Gastroesophageal sphincter (tissue), 4 donors: ENCODE measurements at regions not wholly inside any gene's neighbourhood (a gene's known extent, or its start where the extent isn't known, plus 50 kb on each side); places are given as distances from the start of the nearest gene placed in this dataset.

Experiments
- ATAC-seq: fragments of 150-250 bp; one replicate; pipeline ENCODE4 v1.9.1; 2016; ENCODE audit warnings: mild to moderate bottlenecking, moderate library complexity
- H3K27ac ChIP-seq, 4 donors: fragments of 200-600 bp; sonication (generic) in 3 of 4; 1 replicate in 3 of 4; 2 replicates in 1 of 4; pipeline ENCODE4 v1.5.1; 2016 to 2019
- H3K27me3 ChIP-seq: fragments of 200-600 bp; sonication (generic); one replicate; pipeline ENCODE4 v1.5.1; 2019
- H3K36me3 ChIP-seq, 2 donors: fragments of 200-600 bp; sonication (generic); one replicate each; pipeline ENCODE4 v1.5.1; 2019; ENCODE audit warnings: control low read depth in 1 of 2
- H3K4me1 ChIP-seq, 3 donors: fragments of 200-600 bp; sonication (generic); 1 replicate in 2 of 3; 2 replicates in 1 of 3; pipeline ENCODE4 v1.5.1; 2016 to 2019; ENCODE audit warnings: control low read depth in 2 of 3
- H3K4me3 ChIP-seq, 2 donors: fragments of 200-600 bp; sonication (generic); one replicate each; pipeline ENCODE4 v1.5.1; 2019; ENCODE audit warnings: mild to moderate bottlenecking in 1 of 2, moderate library complexity in 1 of 2
- H3K9me3 ChIP-seq, 3 donors: fragments of 200-600 bp; sonication (generic); one replicate each; pipeline ENCODE4 v1.5.1; 2017 to 2019; ENCODE audit warnings: control low read depth in 2 of 3
- CTCF ChIP-seq, 4 experiments: fragments of 200-600 bp in 2 of 4; fragments of 450-650 bp in 2 of 4; sonication (generic) in 1 of 4; IDR thresholded peaks; one replicate each; pipeline ENCODE4 v1.5.1; 2017 to 2019; ENCODE audit warnings: antibody characterized with exemption in 4 of 4, mild to moderate bottlenecking in 2 of 4, moderate library complexity in 2 of 4
- EP300 ChIP-seq: sonication (generic); formaldehyde crosslinking; IDR thresholded peaks from one replicate; pipeline ENCODE4 v1.6.1; 2017; ENCODE audit warnings: antibody characterized with exemption, mild to moderate bottlenecking
- POLR2A ChIP-seq, 2 donors: fragments of 450-650 bp; IDR thresholded peaks; one replicate each; pipeline ENCODE4 v1.6.1; 2017; ENCODE audit warnings: antibody characterized with exemption in 2 of 2, mild to moderate bottlenecking in 2 of 2, moderate library complexity in 1 of 2
- POLR2AphosphoS5 ChIP-seq: sonication (generic); formaldehyde crosslinking; IDR thresholded peaks from one replicate; pipeline ENCODE4 v1.6.1; 2017; ENCODE audit warnings: antibody characterized with exemption
- WGBS, 2 donors: methylation state at CpG; one replicate each; pipeline ENCODE4 v1.1.5; 2018; ENCODE audit warnings: low coverage in 1 of 2; 5-methylcytosine and 5-hydroxymethylcytosine counted together

- Histone ChIP-seq H3K9me3 (peaks cover 0 to 5% (median 0%) of the 10 kb centered on the region in 3 donors), H3K4me3 (no peak overlapping the region), H3K27me3 (no peaks in the 10 kb centered on the region), H3K36me3 (no peaks in the 10 kb centered on the region), H3K4me1 (no peaks in the 10 kb centered on the region), H3K27ac (no peak overlapping the region)
- no peak for ATAC-seq
- TF ChIP-seq EP300: no peak
- no peak for TF ChIP-seq POLR2AphosphoS5
- TF ChIP-seq CTCF (IDR thresholded peaks at IDR 0.05): no peak
- TF ChIP-seq POLR2A (IDR thresholded peaks at IDR 0.05): no peak
- WGBS, 2 donors: 84 to 91% methylated on average over 5 to 6 of the region's 8 CpGs
Observed at GRCh38 chr2:3054066-3054465, 323.6 kb downstream of the EIPR1 start.

DNA sequence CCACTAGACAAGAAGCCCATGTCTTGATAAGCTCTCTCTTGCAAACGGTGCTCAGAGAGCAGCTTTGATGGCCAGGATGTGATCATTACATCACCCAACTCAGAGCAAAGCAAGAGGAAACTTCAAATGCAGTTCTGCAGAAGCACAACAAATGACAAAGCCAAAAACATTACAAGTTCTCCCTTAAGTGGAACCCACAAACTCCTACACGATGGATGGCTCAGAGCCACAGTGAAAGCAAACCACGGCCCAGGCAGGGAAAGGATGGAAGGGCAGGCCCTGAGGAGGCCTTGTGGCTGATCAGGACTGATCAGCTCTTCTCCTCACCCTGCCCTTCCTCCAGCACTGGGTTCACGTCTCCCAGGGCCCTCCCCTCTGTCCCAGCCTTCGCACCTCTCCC, 326.4 kb downstream of the EIPR1 start:
- no peak for TF ChIP-seq CTCF (IDR thresholded peaks at IDR 0.05)
- TF ChIP-seq EP300: no peak
- no peak for TF ChIP-seq POLR2A (IDR thresholded peaks at IDR 0.05)
- no peak for TF ChIP-seq POLR2AphosphoS5

DNA sequence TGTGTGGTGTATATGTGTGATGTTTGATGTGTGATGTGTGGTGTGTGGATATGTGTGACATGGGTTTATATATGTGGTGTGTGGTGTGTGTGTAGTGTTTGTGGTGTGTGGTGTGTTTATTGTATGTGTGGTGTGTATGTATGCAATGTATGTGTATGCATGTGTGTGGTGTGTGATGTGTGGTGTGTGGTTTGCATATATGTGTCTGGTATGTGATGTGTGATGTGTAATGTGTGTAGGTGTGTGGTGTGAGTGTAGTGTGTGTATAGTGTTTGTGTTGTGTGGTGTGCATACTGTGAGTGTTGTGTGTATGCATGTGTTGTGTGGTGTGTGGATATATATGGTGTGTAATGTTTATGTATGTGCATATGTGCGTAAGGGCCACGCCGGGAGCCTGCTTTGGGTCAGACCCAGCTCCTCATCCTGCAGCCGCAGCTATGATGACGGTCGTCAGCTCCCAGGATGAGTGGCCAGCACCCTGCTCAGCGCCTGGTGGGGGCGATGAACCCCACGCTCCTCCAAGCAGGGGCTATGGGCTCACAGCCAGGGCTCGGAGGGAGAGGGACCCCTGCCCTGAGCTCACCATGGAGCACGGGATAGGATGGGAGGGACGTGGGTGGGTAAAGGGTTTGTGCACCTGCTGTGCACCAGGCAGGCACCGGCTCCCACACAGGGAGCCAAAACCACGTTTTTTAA, 331.3 kb downstream of the EIPR1 start:
- ATAC-seq: no peak
- 71 to 80% methylated on average over 1 to 7 of the region's 14 CpGs for WGBS, 2 donors
- no peak overlapping the region for H3K27ac ChIP-seq
- no peaks in the 10 kb centered on the region for H3K4me1 ChIP-seq
- no peaks in the 10 kb centered on the region for H3K9me3 ChIP-seq
- TF ChIP-seq CTCF (IDR thresholded peaks at IDR 0.05) (no peak), POLR2AphosphoS5 (no peak), POLR2A (IDR thresholded peaks at IDR 0.05) (no peak), EP300 (no peak)
- no peaks in the 10 kb centered on the region for H3K36me3 ChIP-seq
- H3K4me3 ChIP-seq: no peak overlapping the region
- H3K27me3 ChIP-seq: peaks cover 10% of the 10 kb centered on the region

More for the DNA sequence above, 326.4 kb downstream of the EIPR1 start:
- Histone ChIP-seq H3K27ac (no peak overlapping the region), H3K4me3 (no peak overlapping the region), H3K36me3 (no peaks in the 10 kb centered on the region), H3K9me3 (peaks cover 0 to 5% (median 0%) of the 10 kb centered on the region in 3 donors), H3K27me3 (no peaks in the 10 kb centered on the region), H3K4me1 (no peaks in the 10 kb centered on the region)
- WGBS, 2 donors: 55 to 72% methylated on average over 4 to 5 of the region's 5 CpGs
- ATAC-seq: no peak

DNA sequence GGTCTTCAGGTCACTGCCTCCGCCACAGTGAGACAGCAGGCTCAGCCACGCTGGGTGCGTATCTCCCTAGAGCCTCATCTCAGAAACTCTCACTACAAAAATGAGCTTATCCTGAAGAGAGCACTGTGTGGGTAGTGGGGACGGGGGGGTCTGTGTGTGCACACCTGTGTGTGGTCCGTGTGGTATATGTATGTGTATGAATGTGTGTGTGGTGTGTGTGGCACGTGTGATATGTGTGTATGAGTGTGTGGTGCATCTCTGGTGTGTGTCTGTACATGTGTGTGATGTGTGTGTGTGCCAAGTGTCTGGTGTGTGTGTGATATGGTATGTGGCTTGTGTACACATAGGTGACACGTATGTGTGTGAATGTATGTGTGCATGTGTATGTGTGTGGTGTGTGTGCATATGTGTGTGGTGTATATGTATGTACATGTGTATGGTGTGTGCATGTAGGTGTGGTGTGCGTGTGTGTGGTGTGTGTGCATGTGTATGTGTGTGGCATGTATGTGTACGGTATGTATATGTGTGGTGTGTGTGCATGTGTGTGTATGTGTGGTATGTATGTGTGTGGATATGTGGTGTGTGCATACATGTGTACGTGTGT, 332.2 kb downstream of the EIPR1 start:
- 79 to 90% methylated on average over 4 to 5 of the region's 10 CpGs for WGBS, 2 donors
- H3K4me3 ChIP-seq: no peak overlapping the region
- H3K36me3 ChIP-seq: no peaks in the 10 kb centered on the region
- H3K9me3 ChIP-seq: no peaks in the 10 kb centered on the region
- TF ChIP-seq CTCF (IDR thresholded peaks at IDR 0.05): no peak
- TF ChIP-seq POLR2AphosphoS5: no peak
- TF ChIP-seq EP300: no peak
- no peak for TF ChIP-seq POLR2A (IDR thresholded peaks at IDR 0.05)
- peaks cover 10% of the 10 kb centered on the region for H3K27me3 ChIP-seq
- no peak overlapping the region for H3K27ac ChIP-seq
- no peak for ATAC-seq
- H3K4me1 ChIP-seq: no peaks in the 10 kb centered on the region
